22Rv1 (cell line): ENCODE measurements at regions not wholly inside any gene's neighbourhood (a gene's known extent, or its start where the extent isn't known, plus 50 kb on each side); places are given as distances from the start of the nearest gene placed in this dataset.

Experiments used
- CTCF ChIP-seq: fragments of 450-650 bp; IDR thresholded peaks from 2 replicates; pipeline ENCODE4 v1.5.1; 2017; ENCODE audit warnings: mild to moderate bottlenecking
- ZFX ChIP-seq: fragments of 450-650 bp; IDR thresholded peaks from 2 replicates; pipeline ENCODE4 v1.6.1; 2017; ENCODE audit warnings: antibody characterized with exemption, borderline replicate concordance

DNA sequence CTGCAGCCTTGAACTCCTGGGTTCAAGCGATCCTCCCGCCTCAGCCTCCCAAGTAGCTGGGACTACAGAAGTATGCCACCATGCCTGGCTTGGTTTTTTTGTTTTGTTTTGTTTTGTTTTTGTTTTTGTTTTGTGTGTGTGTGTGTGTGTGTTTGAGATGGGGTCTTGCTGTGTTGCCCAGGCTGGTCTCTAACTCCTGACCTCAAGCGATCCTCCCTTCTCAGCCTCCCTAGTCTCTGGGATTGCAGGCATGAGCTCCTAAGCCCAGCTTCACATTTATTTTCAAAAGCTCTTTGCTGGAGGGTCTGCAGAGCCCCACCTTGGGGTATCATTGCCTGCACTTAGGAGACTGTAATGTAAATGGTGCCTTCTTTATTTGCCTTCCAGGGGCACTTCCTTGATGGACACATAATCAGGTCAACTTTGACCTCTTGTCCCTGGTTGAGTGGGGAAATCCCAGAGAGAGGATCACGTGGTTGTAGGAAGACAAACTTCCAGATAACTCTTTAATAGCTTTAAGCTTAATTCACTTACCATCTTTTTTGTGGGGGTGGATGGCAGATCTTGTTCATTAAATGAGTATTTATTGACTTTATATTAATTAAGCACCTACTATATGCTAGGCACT, 72.9 kb upstream of the NPAS1 start:
- TF ChIP-seq CTCF = no peak
- no peak for TF ChIP-seq ZFX
